Psoas muscle (tissue), 7 donors: ENCODE measurements at regions not wholly inside any gene's neighbourhood (a gene's known extent, or its start where the extent isn't known, plus 50 kb on each side); places are given as distances from the start of the nearest gene placed in this dataset.

Experiments used
- ATAC-seq, 4 donors: fragments of 200-7000 bp; cut with Tn5 transposase; one replicate each; pipeline ENCODE4 v1.9.1; 2020; ENCODE audit warnings: moderate library complexity in 3 of 4, mild to moderate bottlenecking in 2 of 4
- DNase-seq, 2 donors: peaks; one replicate each; pipeline ENCODE4 v3.0.0-alpha.2; 2020
- H3K27ac ChIP-seq: fragments of 200-600 bp; one replicate; pipeline ENCODE4 v1.8.0; 2022
- H3K27me3 ChIP-seq, 3 donors: fragments of 200-600 bp in 1 of 3; one replicate each; pipeline versions ENCODE4 v1.6.1 to v1.8.0; 2013 to 2022; ENCODE audit warnings: low read length in 2 of 3, mild to moderate bottlenecking in 2 of 3, moderate library complexity in 1 of 3; ENCODE audit not compliant: insufficient read depth in 3 of 3
- H3K36me3 ChIP-seq, 2 donors: fragments of 200-600 bp in 1 of 2; one replicate each; pipeline versions ENCODE4 v1.6.1 to v1.8.0; 2013 to 2022; ENCODE audit warnings: low read depth in 1 of 2, mild to moderate bottlenecking in 1 of 2, moderate library complexity in 1 of 2; ENCODE audit not compliant: insufficient read depth in 1 of 2
- H3K4me1 ChIP-seq: fragments of 200-600 bp; one replicate; pipeline ENCODE4 v1.8.0; 2022
- H3K4me3 ChIP-seq: fragments of 200-600 bp; one replicate; pipeline ENCODE4 v1.8.0; 2022; ENCODE audit warnings: mild to moderate bottlenecking
- H3K9me3 ChIP-seq: fragments of 200-600 bp; one replicate; pipeline ENCODE4 v1.8.0; 2022
- WGBS, 3 donors: extraction: QIAGEN DNeasy Blood & Tissue Kit; methylation state at CpG; one replicate each; pipeline versions ENCODE4 v1.1.6 to v1.1.7; 2013; 5-methylcytosine and 5-hydroxymethylcytosine counted together
- intact Hi-C, 2 donors: fragments of 100-400 bp; cut with DNase I; formaldehyde crosslinking; loops; one replicate each; pipeline versions ENCODE4 v1.11.0 to v1.14.2; 2022
- TF ChIP-seq, protein P1 (sequence below): fragments of 200-600 bp; IDR thresholded peaks from one replicate; pipeline ENCODE4 v1.8.0; 2022; ENCODE audit warnings: antibody characterized with exemption
- donor health status: healthy with polysubstance abuse.
- donor health status: DM: no; HTN: no; CAD: no; lungs with moderate emphysema.
- donor health status: Bipolar disorder and iron deficiency.
- donor health status: healthy.
- donor health status: DM: yes; HTN: yes; CAD: no.
- donor health status: DM: no; HTN: no; CAD: no.
- donor health status: DM: yes; HTN: yes; CAD: no.

DNA sequence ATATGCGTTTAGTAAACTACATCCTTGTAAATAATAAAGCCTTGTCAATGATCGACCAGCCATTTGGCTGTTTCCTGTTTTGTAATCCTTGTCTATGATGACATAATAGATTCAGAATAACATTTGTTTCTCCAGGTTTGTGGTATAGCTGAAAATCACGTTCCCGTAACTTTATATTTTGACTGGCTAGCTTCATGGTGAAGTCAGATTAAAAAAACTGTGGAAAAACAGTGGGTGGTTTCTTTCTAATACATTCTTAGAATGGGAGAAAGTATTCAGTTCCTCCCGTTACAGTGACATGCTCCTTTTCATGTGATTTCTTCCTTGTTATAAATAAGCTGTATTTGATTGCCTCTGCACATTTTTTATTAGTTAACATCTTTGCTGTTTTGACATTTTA is 366.9 kb downstream of the NYAP2 start:
- no peaks in the 10 kb centered on the region for H3K9me3 ChIP-seq
- no peaks in the 10 kb centered on the region for H3K27me3 ChIP-seq
- H3K4me1 ChIP-seq: no peaks in the 10 kb centered on the region
- TF ChIP-seq, protein P1, sequence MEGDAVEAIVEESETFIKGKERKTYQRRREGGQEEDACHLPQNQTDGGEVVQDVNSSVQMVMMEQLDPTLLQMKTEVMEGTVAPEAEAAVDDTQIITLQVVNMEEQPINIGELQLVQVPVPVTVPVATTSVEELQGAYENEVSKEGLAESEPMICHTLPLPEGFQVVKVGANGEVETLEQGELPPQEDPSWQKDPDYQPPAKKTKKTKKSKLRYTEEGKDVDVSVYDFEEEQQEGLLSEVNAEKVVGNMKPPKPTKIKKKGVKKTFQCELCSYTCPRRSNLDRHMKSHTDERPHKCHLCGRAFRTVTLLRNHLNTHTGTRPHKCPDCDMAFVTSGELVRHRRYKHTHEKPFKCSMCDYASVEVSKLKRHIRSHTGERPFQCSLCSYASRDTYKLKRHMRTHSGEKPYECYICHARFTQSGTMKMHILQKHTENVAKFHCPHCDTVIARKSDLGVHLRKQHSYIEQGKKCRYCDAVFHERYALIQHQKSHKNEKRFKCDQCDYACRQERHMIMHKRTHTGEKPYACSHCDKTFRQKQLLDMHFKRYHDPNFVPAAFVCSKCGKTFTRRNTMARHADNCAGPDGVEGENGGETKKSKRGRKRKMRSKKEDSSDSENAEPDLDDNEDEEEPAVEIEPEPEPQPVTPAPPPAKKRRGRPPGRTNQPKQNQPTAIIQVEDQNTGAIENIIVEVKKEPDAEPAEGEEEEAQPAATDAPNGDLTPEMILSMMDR: no peak
- DNase-seq (no peak), ATAC-seq (no peak)
- H3K4me3 ChIP-seq: no peak overlapping the region
- H3K27ac ChIP-seq: no peak overlapping the region
- intact Hi-C loops: no loop called here
- peaks cover 0 to 3% of the 10 kb centered on the region in 2 donors for H3K36me3 ChIP-seq
- WGBS, 3 donors: 38 to 48% (median 38%) methylated on average over 5 of the region's 5 CpGs

DNA sequence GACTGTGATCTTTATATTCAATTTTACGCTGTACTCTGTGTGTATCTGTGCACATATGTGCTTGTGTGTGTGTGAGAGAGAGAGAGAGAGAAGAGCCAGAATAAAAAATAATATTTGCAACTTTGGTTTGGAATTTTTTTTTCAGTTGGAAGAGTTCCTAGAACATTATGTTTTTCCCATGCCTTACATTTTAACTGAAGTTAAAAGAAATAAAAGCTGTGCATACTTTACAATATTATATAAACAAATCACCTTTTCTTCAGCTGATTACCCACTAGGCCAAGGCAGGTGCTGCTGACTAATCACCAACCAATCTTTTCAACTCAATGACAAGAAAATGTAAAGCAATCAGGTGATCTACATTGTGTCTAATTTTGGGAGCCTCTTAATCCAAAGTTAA is 366.3 kb downstream of the NYAP2 start:
- H3K36me3 ChIP-seq: peaks cover 0 to 3% of the 10 kb centered on the region in 2 donors
- TF ChIP-seq, protein P1: no peak
- no peak overlapping the region for H3K27ac ChIP-seq
- no peak for DNase-seq
- H3K4me1 ChIP-seq: no peaks in the 10 kb centered on the region
- H3K4me3 ChIP-seq: no peak overlapping the region
- no peak for ATAC-seq
- no peaks in the 10 kb centered on the region for H3K9me3 ChIP-seq
- WGBS, 3 donors: 91 to 95% (median 95%) methylated on average over 1 of the region's 1 CpG
- no peaks in the 10 kb centered on the region for H3K27me3 ChIP-seq
- intact Hi-C loops: no loop called here

DNA sequence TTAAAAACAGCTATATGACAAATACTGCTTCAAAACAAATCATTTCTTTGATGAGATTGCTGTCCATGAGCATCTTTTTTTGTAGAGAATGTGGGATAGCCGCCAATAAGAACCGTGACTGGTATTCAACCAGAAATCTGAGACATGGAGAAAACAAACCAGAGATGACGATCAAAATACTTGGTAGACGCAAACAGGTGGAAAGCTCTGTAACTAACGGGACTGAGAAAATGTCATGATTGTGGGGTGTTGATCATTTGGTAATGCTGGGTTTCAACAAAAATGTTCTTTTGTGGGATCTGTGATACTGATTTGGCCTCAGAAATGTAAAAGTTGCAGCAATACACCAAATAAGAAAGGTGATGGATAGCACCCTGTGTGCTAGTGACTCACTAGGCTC is 364.8 kb downstream of the NYAP2 start:
- no peak overlapping the region for H3K27ac ChIP-seq
- intact Hi-C loops: no loop called here
- 35 to 51% (median 39%) methylated on average over 5 of the region's 5 CpGs for WGBS, 3 donors

DNA sequence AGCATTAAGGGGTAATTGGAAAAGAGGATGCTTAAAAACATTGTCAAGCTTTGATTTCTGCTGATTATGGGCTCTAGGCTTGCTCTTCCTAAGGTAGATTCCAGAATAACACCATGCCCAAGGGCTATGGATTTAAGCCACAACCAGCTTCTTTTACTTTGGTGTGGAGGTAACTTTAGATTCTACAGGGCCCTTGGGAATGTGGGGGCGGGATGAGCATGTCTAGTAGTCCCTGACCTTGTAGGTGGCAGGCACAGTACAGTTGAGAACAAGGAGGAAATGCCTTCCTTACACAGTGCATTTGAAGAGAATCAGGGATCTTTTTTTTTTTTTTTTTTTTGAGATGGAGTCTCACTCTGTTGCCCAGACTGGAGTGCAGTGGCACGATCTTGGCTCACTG is 364.2 kb downstream of the NYAP2 start:
- DNase-seq (no peak), ATAC-seq (no peak)
- intact Hi-C loops: no loop called here
- TF ChIP-seq, protein P1: no peak
- no peaks in the 10 kb centered on the region for H3K27me3 ChIP-seq
- H3K27ac ChIP-seq: no peak overlapping the region
- H3K36me3 ChIP-seq: peaks cover 0 to 3% of the 10 kb centered on the region in 2 donors
- H3K4me1 ChIP-seq: no peaks in the 10 kb centered on the region
- 48 to 70% (median 61%) methylated on average over 2 of the region's 2 CpGs for WGBS, 3 donors
- H3K9me3 ChIP-seq: no peaks in the 10 kb centered on the region
- H3K4me3 ChIP-seq: no peak overlapping the region

More for the DNA sequence above, 364.8 kb downstream of the NYAP2 start:
- ATAC-seq (no peak), DNase-seq (no peak)
- no peaks in the 10 kb centered on the region for H3K4me1 ChIP-seq
- H3K4me3 ChIP-seq: no peak overlapping the region
- H3K27me3 ChIP-seq: no peaks in the 10 kb centered on the region
- TF ChIP-seq, protein P1: no peak
- no peaks in the 10 kb centered on the region for H3K9me3 ChIP-seq
- peaks cover 0 to 3% of the 10 kb centered on the region in 2 donors for H3K36me3 ChIP-seq

DNA sequence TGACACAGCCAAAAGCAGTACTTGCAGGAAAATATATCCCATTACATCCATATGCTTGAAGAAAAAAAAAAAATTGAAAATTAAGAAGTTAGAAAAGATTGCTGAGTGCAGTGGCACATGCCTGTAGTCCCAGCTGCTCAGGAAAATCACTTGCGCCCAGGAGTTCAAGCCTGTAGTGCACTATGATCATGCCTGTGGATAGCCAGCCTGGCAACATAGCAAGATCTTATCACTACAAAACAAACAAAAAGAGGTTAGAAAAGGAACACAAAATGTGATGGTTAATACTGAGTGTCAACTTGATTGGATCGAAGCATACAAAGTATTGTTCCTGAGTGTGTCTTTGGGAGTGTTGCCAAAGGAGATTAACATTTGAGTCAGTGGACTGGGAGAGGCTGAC is 361.9 kb downstream of the NYAP2 start:
- WGBS, 3 donors: 93 to 96% (median 94%) methylated on average over 2 of the region's 2 CpGs

More for the DNA sequence above, 361.9 kb downstream of the NYAP2 start:
- ATAC-seq: no peak
- DNase-seq: no peak
- Histone ChIP-seq H3K27ac (no peak overlapping the region), H3K9me3 (no peaks in the 10 kb centered on the region), H3K27me3 (no peaks in the 10 kb centered on the region), H3K36me3 (peaks cover 0 to 3% of the 10 kb centered on the region in 2 donors), H3K4me1 (no peaks in the 10 kb centered on the region), H3K4me3 (no peak overlapping the region)
- intact Hi-C loops: no loop called here
- TF ChIP-seq, protein P1: no peak
